ENCODE measurements at regions not wholly inside any gene's neighbourhood (a gene's known extent, or its start where the extent isn't known, plus 50 kb on each side); places are given as distances from the start of the nearest gene placed in this dataset.

- H3K36me3 Mint-ChIP-seq (ENCODE audit: low read depth), result no peaks in the 10 kb centered on the region
These were observed 1447.7 kb downstream of the RPA4 start for GRCh38 chrX:98331407-98331806.

DNA sequence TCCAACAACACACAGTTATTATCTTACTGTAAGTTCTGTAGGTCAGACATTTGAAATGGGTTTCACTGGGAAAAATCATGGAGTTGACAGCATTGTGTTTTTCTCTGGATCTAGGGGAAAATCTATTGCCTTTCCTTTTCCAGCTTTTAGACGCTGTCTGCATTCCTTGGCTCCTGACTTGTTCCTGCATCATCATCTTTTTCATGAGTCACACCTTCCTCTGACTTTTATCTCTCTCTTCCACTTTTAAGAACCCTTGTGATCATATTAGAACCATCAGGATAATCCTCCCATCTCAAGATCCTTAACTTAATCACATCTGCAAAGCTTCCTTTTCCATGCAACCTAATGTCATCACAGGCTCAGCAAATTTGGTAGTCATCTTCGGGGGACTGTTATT lies 1454.8 kb downstream of the RPA4 start:
- H3K27ac Mint-ChIP-seq, result no peak overlapping the region
- no peaks in the 10 kb centered on the region for H3K27me3 Mint-ChIP-seq
- no peaks in the 10 kb centered on the region for H3K4me1 Mint-ChIP-seq
- H3K36me3 Mint-ChIP-seq (ENCODE audit: low read depth), result no peaks in the 10 kb centered on the region
- H3K9me3 Mint-ChIP-seq, result no peaks in the 10 kb centered on the region
- H3K4me3 Mint-ChIP-seq, result no peak overlapping the region
- DNase-seq, result no peak
- intact Hi-C loops (cut with micrococcal nuclease), result no loop called here

More at GRCh38 chrX:98331407-98331806, 1447.7 kb downstream of the RPA4 start:
- intact Hi-C loops (cut with micrococcal nuclease), result no loop called here
- no peaks in the 10 kb centered on the region for H3K4me1 Mint-ChIP-seq
- no peak overlapping the region for H3K27ac Mint-ChIP-seq
- H3K4me3 Mint-ChIP-seq, result no peak overlapping the region
- H3K27me3 Mint-ChIP-seq, result no peaks in the 10 kb centered on the region
- no peak for DNase-seq
- no peaks in the 10 kb centered on the region for H3K9me3 Mint-ChIP-seq

- intact Hi-C loops (cut with micrococcal nuclease), result no loop called here
- Mint-ChIP-seq H3K27me3 (no peaks in the 10 kb centered on the region), H3K4me3 (no peak overlapping the region), H3K27ac (no peak overlapping the region), H3K36me3 (ENCODE audit: low read depth) (no peaks in the 10 kb centered on the region), H3K9me3 (no peaks in the 10 kb centered on the region), H3K4me1 (no peaks in the 10 kb centered on the region)
- no peak for DNase-seq
These were observed 1467.2 kb downstream of the RPA4 start for GRCh38 chrX:98350940-98351339.

GRCh38 chrX:98357146-98357545 lies 1473.4 kb downstream of the RPA4 start:
- no peaks in the 10 kb centered on the region for H3K27me3 Mint-ChIP-seq
- H3K27ac Mint-ChIP-seq, result no peak overlapping the region
- DNase-seq, result no peak
- no peaks in the 10 kb centered on the region for H3K36me3 Mint-ChIP-seq (ENCODE audit: low read depth)
- intact Hi-C loops (cut with micrococcal nuclease), result no loop called here
- H3K4me3 Mint-ChIP-seq, result no peak overlapping the region
- no peaks in the 10 kb centered on the region for H3K4me1 Mint-ChIP-seq
- H3K9me3 Mint-ChIP-seq, result no peaks in the 10 kb centered on the region

DNA sequence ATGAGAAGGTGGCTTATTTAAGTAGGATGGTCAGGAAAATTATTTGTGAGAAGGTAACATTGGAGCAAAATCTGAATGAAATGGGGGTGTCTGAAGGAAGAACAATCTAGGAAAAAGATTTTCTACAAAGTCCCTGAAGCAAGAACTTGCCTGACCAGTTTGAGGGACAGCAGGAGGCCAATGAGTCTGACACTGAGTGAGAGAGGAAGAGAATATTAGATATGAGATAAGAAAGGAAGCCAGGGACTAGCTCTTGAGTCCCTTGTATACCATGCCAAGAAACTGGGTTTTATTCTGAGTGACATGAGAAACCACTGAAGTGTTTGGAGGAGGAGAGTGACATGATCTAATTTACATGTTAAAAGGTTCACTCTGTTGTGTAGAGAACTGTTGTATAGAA lies 1478.9 kb downstream of the RPA4 start:
- intact Hi-C loops (cut with micrococcal nuclease), result no loop called here
- Mint-ChIP-seq H3K27me3 (no peaks in the 10 kb centered on the region), H3K4me3 (no peak overlapping the region), H3K27ac (no peak overlapping the region), H3K9me3 (peaks cover 5% of the 10 kb centered on the region), H3K4me1 (no peaks in the 10 kb centered on the region), H3K36me3 (ENCODE audit: low read depth) (no peaks in the 10 kb centered on the region)
- no peak for DNase-seq

DNA sequence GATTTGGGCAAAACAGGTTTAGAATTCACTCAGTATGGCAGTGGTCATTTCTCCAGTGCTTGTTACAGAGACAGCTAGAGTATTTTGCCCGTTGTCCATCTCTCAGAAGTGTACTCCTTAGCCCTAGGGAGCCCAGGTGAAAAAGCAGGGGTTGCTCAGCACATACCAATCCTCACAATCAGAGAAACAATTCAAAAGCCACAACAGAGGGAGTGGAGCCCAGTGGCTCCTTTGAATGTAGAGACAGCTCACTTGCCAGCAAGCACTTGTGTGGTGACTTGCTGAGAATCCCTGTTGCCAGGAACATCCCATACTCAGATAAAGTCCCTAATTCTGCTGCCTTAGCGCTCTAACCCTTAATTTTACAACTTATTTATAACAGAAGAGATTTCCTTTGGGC lies 1488.3 kb downstream of the RPA4 start:
- Mint-ChIP-seq H3K36me3 (ENCODE audit: low read depth) (no peaks in the 10 kb centered on the region), H3K27ac (no peak overlapping the region), H3K27me3 (no peaks in the 10 kb centered on the region), H3K4me3 (no peak overlapping the region), H3K4me1 (no peaks in the 10 kb centered on the region), H3K9me3 (no peaks in the 10 kb centered on the region)
- no peak for DNase-seq
- intact Hi-C loops (cut with micrococcal nuclease), result no loop called here

DNA sequence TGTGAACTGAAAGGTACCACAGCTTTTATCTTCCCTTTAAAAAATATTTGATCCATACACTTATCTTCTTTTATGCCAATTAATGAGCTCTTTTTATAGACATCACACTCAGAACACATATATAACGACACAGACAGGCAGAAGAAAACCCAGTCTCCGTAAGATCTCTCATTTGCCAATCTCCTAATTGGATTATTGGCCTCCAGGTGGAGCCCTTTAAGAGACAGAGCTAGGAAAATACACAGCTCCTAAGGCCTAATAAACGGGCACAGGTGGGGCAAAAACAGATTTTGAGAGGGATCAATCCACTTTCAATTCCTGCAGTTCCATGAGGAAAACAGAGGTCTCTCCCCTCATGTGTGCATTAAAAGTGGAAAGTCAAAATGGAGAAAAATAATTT lies 1495.4 kb downstream of the RPA4 start:
- Mint-ChIP-seq H3K27ac (no peak overlapping the region), H3K9me3 (no peaks in the 10 kb centered on the region), H3K4me3 (no peak overlapping the region), H3K4me1 (no peaks in the 10 kb centered on the region), H3K27me3 (no peaks in the 10 kb centered on the region), H3K36me3 (ENCODE audit: low read depth) (no peaks in the 10 kb centered on the region)
- intact Hi-C loops (cut with micrococcal nuclease), result no loop called here
- DNase-seq, result no peak

- no peak overlapping the region for H3K27ac Mint-ChIP-seq
- H3K4me3 Mint-ChIP-seq, result no peak overlapping the region
- no peaks in the 10 kb centered on the region for H3K9me3 Mint-ChIP-seq
- H3K27me3 Mint-ChIP-seq, result no peaks in the 10 kb centered on the region
- DNase-seq, result no peak
- H3K4me1 Mint-ChIP-seq, result no peaks in the 10 kb centered on the region
- H3K36me3 Mint-ChIP-seq (ENCODE audit: low read depth), result no peaks in the 10 kb centered on the region
- intact Hi-C loops (cut with micrococcal nuclease), result no loop called here
These were observed 1496.4 kb downstream of the RPA4 start for GRCh38 chrX:98380106-98380505.

DNA sequence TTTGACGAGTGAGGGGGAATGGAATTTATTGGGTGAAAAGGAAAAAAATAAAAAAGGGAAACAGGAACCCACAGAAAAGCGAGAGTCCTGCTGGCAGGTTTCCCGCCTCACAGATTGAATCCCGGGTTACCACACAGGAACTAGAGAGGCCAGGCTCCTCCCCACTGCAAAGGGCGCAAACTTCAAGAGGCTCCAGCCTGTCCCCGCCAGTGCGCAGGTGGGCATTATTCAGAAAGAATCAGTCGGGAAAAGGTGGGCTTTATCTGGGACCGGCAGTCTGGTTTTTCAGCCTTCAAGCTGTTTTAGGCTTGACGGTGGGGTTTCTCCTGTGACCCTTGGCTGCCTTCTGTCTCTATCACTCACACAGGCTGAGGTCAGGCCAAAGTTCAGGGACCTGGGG lies 1496.8 kb downstream of the RPA4 start:
- Mint-ChIP-seq H3K4me1 (no peaks in the 10 kb centered on the region), H3K4me3 (no peak overlapping the region), H3K27ac (no peak overlapping the region), H3K9me3 (no peaks in the 10 kb centered on the region), H3K27me3 (no peaks in the 10 kb centered on the region), H3K36me3 (ENCODE audit: low read depth) (no peaks in the 10 kb centered on the region)
- DNase-seq, result no peak
- intact Hi-C loops (cut with micrococcal nuclease), result no loop called here

DNA sequence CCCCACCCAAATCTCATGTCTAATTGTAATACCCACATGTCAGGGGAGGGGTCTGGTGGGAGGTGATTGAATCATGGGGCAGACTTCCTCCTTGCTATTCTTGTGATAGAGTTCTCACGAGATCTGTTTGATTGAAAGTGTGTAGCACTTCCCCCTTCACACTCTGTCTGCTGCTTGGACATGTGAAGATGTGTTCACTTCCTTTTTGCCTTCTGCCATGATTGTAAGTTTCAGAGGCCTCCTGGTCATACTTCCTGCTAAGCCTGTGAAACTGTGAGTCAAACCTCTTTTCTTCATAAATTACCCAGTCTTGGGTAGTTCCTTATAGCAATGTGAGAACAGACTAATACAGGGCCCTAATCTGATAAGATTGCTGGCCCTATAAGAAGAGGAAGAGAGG lies 1514.8 kb downstream of the RPA4 start:
- intact Hi-C loops (cut with micrococcal nuclease), result no loop called here
- no peaks in the 10 kb centered on the region for H3K36me3 Mint-ChIP-seq (ENCODE audit: low read depth)
- H3K9me3 Mint-ChIP-seq, result peaks cover 5% of the 10 kb centered on the region
- no peaks in the 10 kb centered on the region for H3K4me1 Mint-ChIP-seq
- H3K4me3 Mint-ChIP-seq, result no peak overlapping the region
- H3K27ac Mint-ChIP-seq, result no peak overlapping the region
- no peaks in the 10 kb centered on the region for H3K27me3 Mint-ChIP-seq
- no peak for DNase-seq

DNA sequence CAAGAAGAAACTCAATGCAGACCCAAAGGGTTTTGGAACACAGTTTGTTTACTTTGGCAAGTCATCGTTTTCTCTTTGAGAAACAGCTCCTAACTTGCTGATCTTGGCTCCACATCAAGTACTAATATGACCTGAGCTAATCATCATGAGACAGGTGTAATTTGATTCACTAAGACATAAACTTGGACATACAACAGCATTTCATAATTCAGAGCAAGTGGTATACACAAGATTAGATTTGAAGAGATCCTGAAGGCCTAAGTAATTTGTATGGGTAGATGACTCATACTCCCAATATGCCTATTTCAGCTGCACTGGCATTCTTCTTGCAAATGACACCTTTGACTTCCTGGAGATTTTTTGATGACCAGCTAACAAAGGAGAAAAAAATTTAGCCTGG lies 1521.7 kb downstream of the RPA4 start:
- no peaks in the 10 kb centered on the region for H3K27me3 Mint-ChIP-seq
- no peaks in the 10 kb centered on the region for H3K36me3 Mint-ChIP-seq (ENCODE audit: low read depth)
- DNase-seq, result no peak
- H3K9me3 Mint-ChIP-seq, result no peaks in the 10 kb centered on the region
- H3K27ac Mint-ChIP-seq, result no peak overlapping the region
- H3K4me3 Mint-ChIP-seq, result no peak overlapping the region
- intact Hi-C loops (cut with micrococcal nuclease), result no loop called here
- no peaks in the 10 kb centered on the region for H3K4me1 Mint-ChIP-seq

GRCh38 chrX:98407584-98407983 lies 1523.9 kb downstream of the RPA4 start:
- DNase-seq, result no peak
- H3K4me1 Mint-ChIP-seq, result no peaks in the 10 kb centered on the region
- intact Hi-C loops (cut with micrococcal nuclease), result no loop called here
- H3K9me3 Mint-ChIP-seq, result no peaks in the 10 kb centered on the region
- no peak overlapping the region for H3K4me3 Mint-ChIP-seq
- H3K27me3 Mint-ChIP-seq, result no peaks in the 10 kb centered on the region
- H3K27ac Mint-ChIP-seq, result no peak overlapping the region
- no peaks in the 10 kb centered on the region for H3K36me3 Mint-ChIP-seq (ENCODE audit: low read depth)

DNA sequence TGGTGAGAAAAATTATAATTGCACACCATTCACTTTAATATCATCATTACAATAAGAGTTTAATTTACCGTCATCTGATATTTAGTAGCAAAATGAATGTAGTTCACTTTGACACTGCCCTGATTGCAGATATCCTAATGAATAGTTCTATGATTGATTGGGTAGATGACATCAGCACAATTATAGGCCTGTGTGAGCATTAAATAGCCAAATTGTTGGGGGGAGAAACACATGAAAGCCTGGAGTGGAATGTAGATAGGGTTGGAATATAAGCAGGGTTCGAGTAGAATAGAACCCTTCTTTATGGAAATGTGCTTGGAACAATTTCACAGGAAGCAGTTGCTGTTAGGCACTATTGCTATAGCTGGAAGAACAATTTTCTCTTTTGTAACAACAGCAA lies 1526.2 kb downstream of the RPA4 start:
- Mint-ChIP-seq H3K36me3 (ENCODE audit: low read depth) (no peaks in the 10 kb centered on the region), H3K27ac (no peak overlapping the region), H3K27me3 (no peaks in the 10 kb centered on the region), H3K9me3 (no peaks in the 10 kb centered on the region), H3K4me1 (no peaks in the 10 kb centered on the region), H3K4me3 (no peak overlapping the region)
- intact Hi-C loops (cut with micrococcal nuclease), result no loop called here
- no peak for DNase-seq

DNA sequence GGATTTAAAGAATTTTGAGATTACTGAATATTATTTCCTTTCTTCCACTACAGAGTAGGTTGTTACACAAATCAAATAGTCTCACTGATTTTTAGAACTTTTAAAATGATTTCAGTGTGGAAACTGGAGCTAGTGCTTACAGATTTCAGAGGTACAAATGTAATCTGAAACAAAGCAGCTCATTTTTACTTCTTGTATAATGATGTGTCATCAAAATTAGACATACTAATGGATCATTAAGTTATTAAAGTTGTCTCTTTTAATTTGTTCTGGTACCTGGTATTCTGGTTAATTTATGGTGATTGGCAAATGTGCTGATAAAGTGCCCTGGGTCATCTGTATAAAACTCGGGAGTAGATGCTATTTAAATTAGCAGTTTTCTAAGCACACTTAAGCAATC lies 1528.3 kb downstream of the RPA4 start:
- Mint-ChIP-seq H3K4me1 (no peaks in the 10 kb centered on the region), H3K36me3 (ENCODE audit: low read depth) (no peaks in the 10 kb centered on the region), H3K9me3 (no peaks in the 10 kb centered on the region), H3K4me3 (no peak overlapping the region), H3K27ac (no peak overlapping the region), H3K27me3 (no peaks in the 10 kb centered on the region)
- intact Hi-C loops (cut with micrococcal nuclease), result no loop called here
- no peak for DNase-seq

GRCh38 chrX:98422536-98422935 lies 1538.8 kb downstream of the RPA4 start:
- intact Hi-C loops (cut with micrococcal nuclease), result no loop called here
- Mint-ChIP-seq H3K27me3 (no peaks in the 10 kb centered on the region), H3K27ac (no peak overlapping the region)

GRCh38 chrX:98432413-98432812 lies 1548.7 kb downstream of the RPA4 start:
- H3K9me3 Mint-ChIP-seq, result no peaks in the 10 kb centered on the region
- H3K36me3 Mint-ChIP-seq (ENCODE audit: low read depth), result no peaks in the 10 kb centered on the region
- no peak for DNase-seq
- H3K4me3 Mint-ChIP-seq, result no peak overlapping the region
- H3K27me3 Mint-ChIP-seq, result no peaks in the 10 kb centered on the region
- intact Hi-C loops (cut with micrococcal nuclease), result no loop called here
- H3K4me1 Mint-ChIP-seq, result no peaks in the 10 kb centered on the region
- no peak overlapping the region for H3K27ac Mint-ChIP-seq

More at GRCh38 chrX:98422536-98422935, 1538.8 kb downstream of the RPA4 start:
- H3K36me3 Mint-ChIP-seq (ENCODE audit: low read depth), result no peaks in the 10 kb centered on the region
- H3K4me1 Mint-ChIP-seq, result no peaks in the 10 kb centered on the region
- no peaks in the 10 kb centered on the region for H3K9me3 Mint-ChIP-seq
- H3K4me3 Mint-ChIP-seq, result no peak overlapping the region
- DNase-seq, result no peak

Measured in activated CD4-positive, alpha-beta T cell treated with anti-CD3 and anti-CD28 coated beads, Interleukin-2, amount 10 ng/mL, durations not matched to agents 24 days and 14 days (primary cell).